ENCODE measurements at regions not wholly inside any gene's neighbourhood (a gene's known extent, or its start where the extent isn't known, plus 50 kb on each side); places are given as distances from the start of the nearest gene placed in this dataset.

DNA sequence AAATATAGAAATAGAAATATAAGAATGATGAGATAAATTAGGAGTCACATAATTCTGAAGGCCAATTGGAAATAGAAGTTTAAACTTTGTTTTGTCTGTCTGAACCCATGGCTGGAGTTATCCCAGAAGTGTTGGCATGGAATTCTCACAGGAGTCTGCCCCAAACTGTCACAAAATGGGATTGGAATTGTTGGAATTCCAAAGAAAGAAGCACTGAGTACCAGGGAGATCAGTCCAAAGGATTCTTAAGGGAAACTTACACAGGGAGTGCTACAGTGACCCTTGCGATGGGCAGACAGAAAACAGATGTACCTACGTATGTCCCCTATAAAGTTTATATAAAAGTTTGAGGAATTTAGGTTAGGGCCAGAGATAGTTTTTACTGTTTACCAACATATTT lies 1607.7 kb downstream of the ARAP2 start:
- no peak for DNase-seq
- no peak overlapping the region for H3K9ac ChIP-seq (ENCODE audit: insufficient read depth, low read length, poor library complexity, severe bottlenecking)
- 83% methylated on average over 1 of the region's 2 CpGs for WGBS (ENCODE audit: insufficient coverage)
- no peaks in the 10 kb centered on the region for H3K27me3 ChIP-seq (ENCODE audit: control insufficient read depth in 2 of 2, insufficient read depth in 2 of 2, low read length in 2 of 2)
- H4K20me1 ChIP-seq (ENCODE audit: insufficient read depth, low read length) = no peaks in the 10 kb centered on the region
- H3K4me1 Mint-ChIP-seq = no peaks in the 10 kb centered on the region
- peaks cover 0 to 13% (median 5%) of the 10 kb centered on the region in 7 donors for H3K9me3 Mint-ChIP-seq
- no peak overlapping the region for H2AFZ ChIP-seq (ENCODE audit: insufficient read depth, low read depth, low read length, poor library complexity, severe bottlenecking)
- H3K36me3 Mint-ChIP-seq = no peaks in the 10 kb centered on the region
- H3K27ac ChIP-seq (ENCODE audit: low read depth in 1 of 2, low read length in 2 of 2) = no peak overlapping the region
- H3K4me1 ChIP-seq (ENCODE audit: control insufficient read depth in 1 of 2, insufficient read depth in 2 of 2, low read length in 2 of 2) = no peaks in the 10 kb centered on the region
- H3K27ac Mint-ChIP-seq = no peak overlapping the region
- H3K4me3 ChIP-seq (replicated peaks in 1 of 3; ENCODE audit: low read depth in 2 of 3, low read length in 3 of 3) = no peak overlapping the region
- no peaks in the 10 kb centered on the region for H3K36me3 ChIP-seq (replicated peaks in 1 of 2; ENCODE audit: control insufficient read depth in 1 of 2, insufficient read depth in 2 of 2, low read length in 2 of 2)
- intact Hi-C loops (cut with micrococcal nuclease) = no loop called here
- TF ChIP-seq, protein P1, sequence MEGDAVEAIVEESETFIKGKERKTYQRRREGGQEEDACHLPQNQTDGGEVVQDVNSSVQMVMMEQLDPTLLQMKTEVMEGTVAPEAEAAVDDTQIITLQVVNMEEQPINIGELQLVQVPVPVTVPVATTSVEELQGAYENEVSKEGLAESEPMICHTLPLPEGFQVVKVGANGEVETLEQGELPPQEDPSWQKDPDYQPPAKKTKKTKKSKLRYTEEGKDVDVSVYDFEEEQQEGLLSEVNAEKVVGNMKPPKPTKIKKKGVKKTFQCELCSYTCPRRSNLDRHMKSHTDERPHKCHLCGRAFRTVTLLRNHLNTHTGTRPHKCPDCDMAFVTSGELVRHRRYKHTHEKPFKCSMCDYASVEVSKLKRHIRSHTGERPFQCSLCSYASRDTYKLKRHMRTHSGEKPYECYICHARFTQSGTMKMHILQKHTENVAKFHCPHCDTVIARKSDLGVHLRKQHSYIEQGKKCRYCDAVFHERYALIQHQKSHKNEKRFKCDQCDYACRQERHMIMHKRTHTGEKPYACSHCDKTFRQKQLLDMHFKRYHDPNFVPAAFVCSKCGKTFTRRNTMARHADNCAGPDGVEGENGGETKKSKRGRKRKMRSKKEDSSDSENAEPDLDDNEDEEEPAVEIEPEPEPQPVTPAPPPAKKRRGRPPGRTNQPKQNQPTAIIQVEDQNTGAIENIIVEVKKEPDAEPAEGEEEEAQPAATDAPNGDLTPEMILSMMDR (IDR thresholded peaks at IDR 0.05) = no peak
- H3K9me3 ChIP-seq (replicated peaks in 1 of 2; ENCODE audit: control insufficient read depth in 1 of 2, insufficient read depth in 1 of 2, low read length in 2 of 2) = peaks cover 8 to 14% of the 10 kb centered on the region in 2 donors
- H3K4me3 Mint-ChIP-seq = no peak overlapping the region
- H3K79me2 ChIP-seq (ENCODE audit: insufficient read depth, low read length) = no peaks in the 10 kb centered on the region
- peaks cover 0 to 1% (median 0%) of the 10 kb centered on the region in 3 donors for H3K27me3 Mint-ChIP-seq (ENCODE audit: low read depth in 3 of 3)
- H3K4me2 ChIP-seq (replicated peaks; ENCODE audit: extremely low read depth, low read length, poor library complexity, severe bottlenecking) = no peak overlapping the region

DNA sequence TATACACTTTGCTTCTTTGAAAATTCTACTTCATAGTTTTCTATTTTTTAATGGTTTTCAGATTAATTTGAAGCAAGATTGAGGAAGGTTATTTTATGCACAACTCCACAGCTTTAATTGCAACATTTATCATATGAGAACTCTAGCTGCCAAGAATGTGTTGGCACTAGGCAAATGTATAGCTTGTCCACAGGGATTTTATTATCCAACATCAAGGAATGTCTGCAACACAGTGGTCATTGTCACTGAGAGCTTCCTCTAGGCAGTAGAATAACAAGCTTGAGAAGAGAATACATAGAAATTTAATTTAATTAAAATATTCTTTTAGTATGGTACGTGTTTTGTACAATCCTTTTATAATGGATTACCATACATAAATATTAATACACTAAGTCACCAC lies 1600.8 kb downstream of the ARAP2 start:
- no peaks in the 10 kb centered on the region for H3K36me3 Mint-ChIP-seq
- peaks cover 8 to 14% of the 10 kb centered on the region in 2 donors for H3K9me3 ChIP-seq (replicated peaks in 1 of 2; ENCODE audit: control insufficient read depth in 1 of 2, insufficient read depth in 1 of 2, low read length in 2 of 2)
- no peak overlapping the region for H2AFZ ChIP-seq (ENCODE audit: insufficient read depth, low read depth, low read length, poor library complexity, severe bottlenecking)
- intact Hi-C loops (cut with micrococcal nuclease) = no loop called here
- no peaks in the 10 kb centered on the region for H3K27me3 ChIP-seq (ENCODE audit: control insufficient read depth in 2 of 2, insufficient read depth in 2 of 2, low read length in 2 of 2)
- no peak overlapping the region for H3K9ac ChIP-seq (ENCODE audit: insufficient read depth, low read length, poor library complexity, severe bottlenecking)
- H3K4me2 ChIP-seq (replicated peaks; ENCODE audit: extremely low read depth, low read length, poor library complexity, severe bottlenecking) = no peak overlapping the region
- no peak for DNase-seq
- no peak overlapping the region for H3K4me3 ChIP-seq (replicated peaks in 1 of 3; ENCODE audit: low read depth in 2 of 3, low read length in 3 of 3)
- WGBS (ENCODE audit: insufficient coverage) = no CpG with 5 or more reads among the region's 1 CpG
- H4K20me1 ChIP-seq (ENCODE audit: insufficient read depth, low read length) = no peaks in the 10 kb centered on the region
- no peak overlapping the region for H3K27ac ChIP-seq (ENCODE audit: low read depth in 1 of 2, low read length in 2 of 2)
- no peak overlapping the region for H3K4me3 Mint-ChIP-seq
- H3K4me1 ChIP-seq (ENCODE audit: control insufficient read depth in 1 of 2, insufficient read depth in 2 of 2, low read length in 2 of 2) = no peaks in the 10 kb centered on the region
- no peaks in the 10 kb centered on the region for H3K4me1 Mint-ChIP-seq
- TF ChIP-seq, protein P1 (IDR thresholded peaks at IDR 0.05) = no peak
- H3K36me3 ChIP-seq (replicated peaks in 1 of 2; ENCODE audit: control insufficient read depth in 1 of 2, insufficient read depth in 2 of 2, low read length in 2 of 2) = no peaks in the 10 kb centered on the region
- H3K9me3 Mint-ChIP-seq = peaks cover 0 to 13% (median 5%) of the 10 kb centered on the region in 7 donors
- peaks cover 0 to 1% (median 0%) of the 10 kb centered on the region in 3 donors for H3K27me3 Mint-ChIP-seq (ENCODE audit: low read depth in 3 of 3)
- H3K79me2 ChIP-seq (ENCODE audit: insufficient read depth, low read length) = no peaks in the 10 kb centered on the region
- no peak overlapping the region for H3K27ac Mint-ChIP-seq
